Thyroid gland (tissue), 4 donors: ENCODE measurements at regions not wholly inside any gene's neighbourhood (a gene's known extent, or its start where the extent isn't known, plus 50 kb on each side); places are given as distances from the start of the nearest gene placed in this dataset.

Experiments used
- CTCF ChIP-seq, 6 experiments: fragments of 200-600 bp in 3 of 6; fragments of 450-650 bp in 3 of 6; sonication (generic) in 3 of 6; IDR thresholded peaks; one replicate each; pipeline ENCODE4 v1.5.1; 2016 to 2019; ENCODE audit warnings: antibody characterized with exemption in 6 of 6, mild to moderate bottlenecking in 2 of 6, inconsistent platforms in 1 of 6, moderate library complexity in 1 of 6
- POLR2A ChIP-seq, 2 donors: fragments of 450-650 bp; IDR thresholded peaks; one replicate each; pipeline ENCODE4 v1.6.1; 2017; ENCODE audit warnings: antibody characterized with exemption in 2 of 2, mild to moderate bottlenecking in 2 of 2, moderate library complexity in 1 of 2

GRCh38 chr6:14751645-14752175, 494.2 kb upstream of the JARID2 start:
- TF ChIP-seq CTCF (IDR thresholded peaks at IDR 0.05) (no peak), POLR2A (IDR thresholded peaks at IDR 0.05) (no peak)
